ENCODE measurements at regions not wholly inside any gene's neighbourhood (a gene's known extent, or its start where the extent isn't known, plus 50 kb on each side); places are given as distances from the start of the nearest gene placed in this dataset.
A peak's percentile ranks its signal among the peaks of the same experiment; 100 is the strongest.
"Not testable (repeated sequence)": the region's sequence is repeated elsewhere in the genome, so short reads cannot be mapped to it uniquely, and the experiment has no call there.

DNA sequence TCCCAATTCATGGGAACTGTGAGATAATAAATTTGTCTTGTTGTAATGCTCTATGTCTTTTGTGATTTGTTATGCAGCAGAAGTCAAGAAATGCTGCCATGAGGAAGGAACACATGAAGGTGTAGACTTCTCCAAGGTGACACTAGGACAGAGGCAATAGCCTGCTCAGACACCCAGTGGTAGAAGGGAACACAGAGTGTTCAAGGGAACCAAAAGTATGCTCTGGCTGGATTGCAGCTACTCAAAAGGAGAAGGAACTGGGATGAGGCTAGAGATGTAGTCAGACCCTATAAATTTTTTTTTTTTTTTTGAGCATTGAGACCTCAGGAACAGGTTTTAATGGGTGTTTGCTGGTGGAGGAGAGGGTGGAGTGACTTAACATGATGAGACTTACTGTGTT, 232.5 kb downstream of the PARP8 start:
- no peak for DNase-seq (ENCODE audit: low spot score)

DNA sequence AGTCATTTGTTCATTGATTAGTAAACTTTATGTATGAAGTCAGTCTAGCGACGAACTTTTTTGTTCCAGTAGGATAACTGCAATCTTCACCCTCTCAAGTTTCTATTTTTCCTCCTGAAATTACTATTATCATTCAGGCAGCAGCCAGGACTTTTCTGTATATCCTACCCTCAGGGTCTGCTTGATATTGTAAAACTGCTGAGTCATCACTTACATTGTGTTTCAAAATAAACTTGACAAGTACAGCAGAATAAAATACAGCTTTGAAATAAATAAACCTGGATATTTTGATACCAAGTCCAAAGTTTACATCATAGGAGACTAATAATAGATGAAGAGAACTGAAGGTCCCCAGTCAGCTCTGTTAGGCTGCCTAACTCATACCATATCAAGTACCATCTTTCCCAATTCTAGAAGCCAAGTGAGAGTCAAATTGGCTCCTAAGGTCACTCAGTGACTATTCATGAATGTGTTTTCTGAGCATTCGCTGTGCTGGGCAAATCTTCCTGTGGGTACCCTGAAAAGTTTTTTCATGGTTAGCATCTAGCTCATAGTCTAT, 234.6 kb downstream of the PARP8 start:
- DNase-seq (ENCODE audit: low spot score) = no peak

DNA sequence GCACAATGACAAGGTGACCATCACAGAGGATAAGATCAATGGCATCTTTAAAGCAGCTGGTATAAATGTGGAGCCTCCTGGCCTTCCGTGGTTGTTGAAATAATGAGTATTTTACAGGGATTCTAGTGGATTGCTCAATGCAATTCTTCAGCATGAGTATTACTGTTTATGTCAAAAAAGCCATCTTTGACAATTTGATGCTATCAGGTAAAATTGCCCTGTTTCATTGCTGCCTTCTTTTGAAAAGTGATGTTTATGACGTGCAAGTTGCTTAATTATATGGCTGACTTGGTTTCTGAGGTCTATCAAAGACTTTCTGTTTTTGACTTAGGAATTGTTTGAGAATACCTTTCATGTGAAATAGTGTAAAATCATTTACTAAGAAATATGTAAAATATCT, 237.2 kb downstream of the PARP8 start:
- DNase-seq (ENCODE audit: low spot score) = no peak

DNA sequence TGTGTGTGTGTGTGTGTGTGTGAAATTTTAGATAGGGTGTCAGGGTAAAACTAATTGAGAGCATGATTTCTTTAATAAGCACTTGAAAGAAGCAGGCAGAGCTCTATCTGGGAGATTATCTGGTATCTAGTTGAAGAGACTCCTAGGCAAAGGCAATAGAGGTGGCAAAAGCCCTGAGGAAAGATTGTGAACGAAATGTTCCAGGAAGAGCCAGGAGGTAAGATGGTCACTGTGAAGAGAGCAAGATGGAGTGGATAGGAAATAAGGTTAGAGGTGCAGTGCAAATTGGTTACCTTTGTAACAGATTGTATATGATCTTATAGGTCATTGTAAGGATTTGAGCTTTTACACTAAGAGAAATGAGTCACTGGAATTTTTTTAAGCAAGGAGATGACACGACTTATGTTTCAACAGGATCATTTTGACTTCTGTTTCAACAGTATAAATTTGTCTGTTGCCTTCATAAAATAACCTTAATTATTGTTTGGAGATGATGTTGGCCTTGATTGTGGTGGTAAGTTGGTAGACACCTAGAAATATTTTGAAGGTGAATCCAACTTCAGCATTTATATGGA, 239.6 kb downstream of the PARP8 start:
- DNase-seq (ENCODE audit: low spot score) = no peak

DNA sequence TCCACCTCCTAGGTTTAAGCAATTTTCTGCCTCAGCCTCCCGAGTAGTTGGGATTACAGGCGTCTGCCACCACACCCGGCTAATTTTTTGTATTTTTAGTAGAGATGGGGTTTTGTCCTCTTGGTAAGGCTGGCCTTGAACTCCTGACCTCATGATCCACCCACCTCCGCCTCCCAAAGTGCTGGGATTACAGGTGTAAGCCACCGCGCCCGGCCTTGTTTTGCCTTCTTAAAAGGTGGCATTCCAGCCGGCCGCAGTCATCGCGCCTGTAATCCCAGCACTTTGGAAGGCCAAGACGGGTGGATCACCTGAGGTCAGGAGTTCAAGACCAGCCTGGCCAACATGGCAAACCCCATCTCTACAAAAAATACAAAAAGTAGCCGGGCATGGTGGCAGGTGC, 253.7 kb downstream of the PARP8 start:
- not testable (repeated sequence) for DNase-seq (ENCODE audit: low spot score)

DNA sequence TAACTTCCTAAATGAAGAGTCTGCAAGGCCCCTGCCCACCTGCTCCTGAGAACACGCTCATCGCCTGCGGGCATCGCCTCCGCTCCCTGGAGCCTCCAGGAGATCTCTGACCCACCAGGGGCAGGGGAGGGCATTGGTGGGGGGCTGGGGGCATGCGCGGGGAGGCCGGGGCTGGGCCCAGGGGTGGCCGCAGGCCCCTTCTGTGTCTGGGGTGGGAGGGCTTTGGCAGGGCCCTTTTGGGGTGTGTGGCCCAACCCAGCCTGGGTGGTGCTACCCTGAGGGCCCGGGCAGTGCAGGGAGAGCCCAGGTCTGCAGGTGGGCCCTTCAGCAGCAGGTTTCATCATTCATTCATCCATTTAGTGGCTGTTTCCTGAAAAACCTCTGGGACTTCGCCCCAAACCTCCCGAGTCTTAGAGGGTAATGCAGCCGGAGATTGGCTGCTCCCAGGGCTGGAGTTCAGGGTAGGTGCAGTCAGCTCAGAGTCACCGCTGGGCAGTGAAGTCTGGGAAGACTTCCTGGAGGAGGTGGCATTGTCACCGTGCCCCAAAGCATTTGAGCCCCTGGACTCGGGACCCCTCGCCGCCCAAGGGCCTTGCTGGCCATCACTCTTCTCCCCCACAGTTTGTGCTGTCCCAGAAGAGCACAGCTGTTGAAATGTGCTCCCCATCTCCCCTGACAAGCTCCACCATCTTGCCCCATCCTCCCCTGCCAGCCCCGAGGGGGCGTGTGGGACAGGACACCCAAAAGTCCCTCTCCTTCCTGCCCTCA, 255.1 kb downstream of the PARP8 start:
- DNase-seq (ENCODE audit: low spot score) = no peak

DNA sequence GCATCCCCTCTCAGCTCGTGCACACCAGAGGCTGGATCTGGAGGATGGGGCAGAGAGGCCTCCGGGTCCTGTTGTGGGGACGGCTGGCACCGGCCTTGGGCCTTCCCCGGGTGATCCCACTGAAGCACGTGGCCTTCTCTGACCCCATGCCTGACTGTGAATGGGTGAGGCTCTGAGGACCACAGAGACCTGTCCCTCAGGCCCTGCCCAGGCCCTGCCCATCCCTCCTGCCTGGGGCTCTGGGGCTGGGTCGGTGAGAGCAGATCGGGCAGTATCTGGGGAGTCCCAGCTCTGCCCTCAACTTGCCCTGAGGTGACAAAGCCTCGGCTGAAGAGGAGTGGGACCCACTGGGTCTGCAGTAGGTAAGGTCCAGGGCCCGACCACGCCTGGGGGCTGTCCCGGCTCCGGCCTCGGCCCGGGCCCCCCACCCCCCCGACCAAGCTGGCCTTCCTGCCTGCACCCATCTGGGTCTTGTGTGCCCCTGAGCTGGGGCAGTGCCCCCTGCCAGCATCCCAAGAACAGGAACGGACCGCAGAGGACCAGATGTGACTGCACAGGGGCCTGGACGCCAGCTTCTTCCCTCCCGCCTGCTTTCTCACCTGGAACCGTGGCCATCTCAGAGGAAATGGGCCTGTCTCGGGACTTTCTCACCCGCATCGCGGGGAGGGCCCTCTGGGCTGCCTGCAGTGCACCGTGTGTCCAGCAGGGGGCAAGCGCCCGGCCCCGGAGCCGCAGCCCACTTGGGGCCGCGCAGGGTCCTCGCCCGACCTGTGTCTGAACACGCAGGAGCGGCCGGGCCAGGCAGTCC, 255.9 kb downstream of the PARP8 start:
- DNase-seq (ENCODE audit: low spot score) = peak; percentile 46

DNA sequence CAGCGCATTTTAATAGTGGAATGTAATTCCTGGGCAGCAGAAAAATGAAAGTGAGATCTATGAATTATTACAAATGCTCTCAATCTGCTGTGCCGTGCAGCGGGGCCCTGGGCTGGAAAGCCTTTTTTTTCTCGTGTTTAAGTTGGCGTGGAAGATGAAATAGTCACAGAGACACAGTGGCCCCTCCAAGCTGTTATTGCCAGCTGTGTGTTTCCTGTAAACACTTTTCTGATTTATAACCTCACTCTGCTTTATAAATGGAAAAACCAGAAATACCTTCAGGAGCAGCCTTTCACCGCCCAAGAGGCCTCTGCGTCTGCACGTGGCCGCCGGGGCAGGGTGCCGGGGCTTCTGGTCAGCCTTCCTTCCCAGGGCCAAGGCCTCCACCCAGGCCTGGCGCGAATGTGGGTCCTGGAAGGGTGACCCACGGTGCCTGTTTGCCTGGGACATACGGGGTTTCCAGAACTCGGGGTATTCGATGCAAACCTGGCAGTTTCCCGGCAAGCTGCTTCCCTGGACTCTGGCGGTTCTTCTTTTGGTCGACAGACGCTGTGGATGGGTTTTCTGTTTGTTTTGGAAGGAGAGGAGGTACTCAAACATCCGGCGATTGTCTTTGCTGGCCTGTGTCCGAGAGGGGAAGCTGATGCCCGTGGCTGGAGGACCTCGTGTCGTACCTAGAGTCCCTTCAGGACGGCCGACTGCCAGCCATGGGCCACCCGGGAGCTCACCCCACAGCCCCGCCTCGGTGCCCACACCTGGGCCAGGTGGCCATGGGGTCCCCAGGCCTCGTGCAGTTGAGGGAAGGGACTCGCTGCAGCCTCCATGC, 256.7 kb downstream of the PARP8 start:
- DNase-seq (ENCODE audit: low spot score) = no peak

DNA sequence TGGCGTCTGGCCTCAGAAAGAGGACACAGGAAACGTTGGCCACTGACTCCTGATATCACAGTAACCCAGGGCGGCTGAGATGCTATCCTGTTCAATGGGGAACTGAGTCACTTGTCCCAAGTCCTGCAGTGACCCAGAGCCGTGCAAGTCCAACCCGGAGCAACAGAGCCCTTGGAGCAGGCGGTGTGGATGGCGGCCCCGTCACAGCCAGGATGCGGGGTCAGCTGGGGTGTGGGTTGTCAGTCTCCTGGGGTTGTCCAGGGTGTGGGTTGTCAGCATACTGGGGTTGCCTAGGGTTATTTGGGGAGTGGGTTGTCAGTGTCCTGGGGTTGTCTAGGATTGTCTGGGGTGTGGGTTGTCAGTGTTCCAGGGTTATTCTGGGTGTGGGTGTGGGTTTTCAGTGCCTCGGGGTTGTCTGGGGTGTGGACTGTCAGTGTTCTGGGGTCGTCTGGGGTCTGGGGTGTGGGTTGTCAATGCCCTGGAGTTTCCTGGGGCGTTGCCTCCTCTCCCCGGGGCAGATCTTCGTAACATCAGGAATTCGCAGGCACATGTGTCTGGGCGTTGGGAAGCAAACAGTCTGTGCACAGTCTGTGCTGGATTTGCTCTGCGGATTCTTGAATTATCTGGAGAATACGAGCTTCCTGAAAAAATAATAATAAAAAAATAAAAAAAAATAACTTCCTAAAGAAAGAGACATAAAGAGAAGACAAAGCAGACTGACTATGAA, 257.5 kb downstream of the PARP8 start:
- DNase-seq (ENCODE audit: low spot score) = no peak

DNA sequence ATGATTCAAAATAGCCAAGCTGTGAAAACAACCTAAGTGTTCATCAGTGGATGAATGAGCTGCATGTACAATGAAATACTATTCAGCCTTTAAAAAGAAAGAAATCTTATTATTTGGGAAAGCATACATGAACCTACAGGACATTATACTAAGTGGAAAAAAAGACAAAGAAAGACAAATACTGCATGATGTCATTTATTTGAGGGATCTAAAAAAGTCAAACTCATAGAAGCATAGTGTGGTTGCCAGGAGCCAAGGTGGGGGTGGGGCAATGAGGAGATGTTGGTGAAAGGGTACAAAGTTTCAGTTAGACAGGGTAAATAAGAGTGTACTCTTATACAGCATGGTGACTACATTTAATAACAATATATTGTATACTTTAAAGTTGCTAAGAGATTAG, 261.5 kb downstream of the PARP8 start:
- no peak for DNase-seq (ENCODE audit: low spot score)

DNA sequence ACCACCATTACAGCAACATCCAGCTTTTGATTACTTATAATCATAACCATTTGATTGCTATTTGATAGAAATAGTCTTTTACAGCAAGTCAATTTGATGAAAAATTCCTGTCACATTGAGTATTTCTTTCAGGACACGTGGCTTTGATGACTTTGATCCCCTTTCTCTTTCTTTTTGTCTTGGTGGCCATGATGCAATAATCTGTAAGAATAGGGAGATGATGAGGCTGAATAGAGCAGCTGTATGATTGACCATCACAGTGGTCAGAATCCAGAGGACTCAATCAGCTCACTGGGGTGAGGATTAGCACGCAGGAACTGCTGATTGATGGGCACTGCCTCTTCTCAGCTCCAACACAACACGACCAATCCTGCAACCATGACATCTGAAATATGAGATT, 262.7 kb downstream of the PARP8 start:
- no peak for DNase-seq (ENCODE audit: low spot score)

DNA sequence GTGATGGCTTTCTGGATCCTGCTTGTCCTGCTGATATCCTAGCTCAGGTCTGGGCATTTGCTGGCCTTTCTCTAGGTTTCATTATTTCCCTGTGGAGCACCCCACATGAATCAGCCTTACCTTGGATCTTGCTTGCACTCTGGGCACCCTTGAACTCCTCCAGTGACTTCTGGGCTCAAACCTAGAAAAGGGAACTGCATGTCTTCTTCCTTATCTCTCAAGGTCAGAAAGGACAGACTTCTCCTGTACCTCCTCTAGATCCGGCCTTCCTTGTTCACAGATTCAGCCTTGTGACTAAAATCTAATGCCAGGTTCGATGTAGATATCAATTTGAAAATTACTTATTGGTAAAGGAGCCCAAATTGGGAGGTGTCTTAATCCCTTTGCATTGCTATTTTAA, 267.9 kb downstream of the PARP8 start:
- no peak for DNase-seq (ENCODE audit: low spot score)

DNA sequence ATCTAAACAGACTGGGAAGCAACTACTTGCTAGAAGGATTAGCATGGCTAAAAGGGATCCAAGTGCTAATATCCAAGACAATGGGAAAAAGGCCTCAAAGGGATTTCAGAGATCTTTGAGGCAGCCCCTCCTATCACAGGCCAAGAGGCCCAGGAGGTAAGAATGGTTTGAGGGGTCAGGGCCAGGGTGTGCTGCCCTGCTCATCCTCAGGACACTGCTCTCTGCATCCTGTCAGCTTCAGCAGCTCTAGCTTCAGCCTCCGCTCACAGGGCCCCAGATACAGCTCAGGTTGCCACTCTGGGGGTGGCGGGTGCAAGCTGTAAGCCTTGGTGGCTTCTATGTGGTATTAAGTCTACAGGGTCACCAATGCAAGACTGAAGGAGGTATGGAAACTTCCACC, 278.7 kb downstream of the PARP8 start:
- DNase-seq (ENCODE audit: low spot score) = no peak

DNA sequence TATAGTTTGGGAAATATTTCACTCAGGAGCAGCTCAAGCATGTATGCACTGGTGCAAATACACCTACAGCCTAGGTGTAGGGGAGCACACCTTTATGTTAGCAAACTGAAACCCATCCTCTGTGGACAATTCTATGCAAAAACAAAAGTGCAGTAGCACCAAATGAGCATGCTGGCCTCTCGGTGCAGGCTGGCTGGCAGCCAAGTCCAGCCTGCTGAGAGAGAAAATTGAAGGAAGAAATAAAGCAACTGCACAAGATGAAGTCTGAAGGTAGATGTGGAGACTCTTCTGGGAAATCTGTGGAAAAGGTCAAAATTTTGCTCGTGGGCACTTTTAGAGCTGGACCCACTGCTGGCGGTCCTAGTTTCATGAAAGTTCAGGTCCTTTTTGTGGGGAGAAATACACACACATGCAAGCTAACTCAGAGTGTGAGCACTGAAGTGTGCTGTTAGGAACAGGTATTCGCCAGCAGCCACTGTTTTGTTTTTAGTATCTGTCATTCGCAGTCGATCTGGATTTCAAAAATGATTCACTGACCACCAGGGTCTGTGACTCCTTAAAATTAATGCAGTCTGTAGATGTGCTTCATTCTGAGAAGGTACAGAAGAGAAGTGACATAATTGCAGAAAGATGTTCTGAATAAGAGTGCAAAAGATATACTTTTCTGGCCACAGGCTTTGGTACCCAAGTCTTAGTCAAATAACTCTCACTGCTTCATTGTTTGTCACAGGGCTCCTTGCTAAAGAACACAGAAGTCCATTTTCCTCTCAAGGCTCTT, 281.7 kb downstream of the PARP8 start:
- DNase-seq (ENCODE audit: low spot score) = no peak

DNA sequence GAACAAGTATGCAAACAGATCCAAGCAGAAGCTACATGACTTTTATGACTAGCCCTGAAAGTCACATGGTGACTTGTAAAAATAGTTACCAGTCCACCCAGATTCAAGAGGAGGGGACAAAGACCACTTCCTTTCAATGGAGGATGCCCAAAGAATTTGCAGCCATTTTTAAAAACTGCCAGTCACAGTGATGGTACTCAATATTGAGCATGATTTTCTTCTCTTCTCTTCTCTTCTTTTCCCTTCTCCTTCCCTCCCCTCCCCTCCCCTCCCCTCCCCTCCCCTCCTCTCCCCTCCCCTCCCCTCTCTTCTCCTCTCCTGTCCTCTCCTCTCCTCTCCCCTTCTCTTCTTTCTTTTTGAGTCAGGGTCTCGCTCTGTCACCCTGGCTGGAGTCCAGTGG, 286.9 kb downstream of the PARP8 start:
- DNase-seq (ENCODE audit: low spot score) = no peak

DNA sequence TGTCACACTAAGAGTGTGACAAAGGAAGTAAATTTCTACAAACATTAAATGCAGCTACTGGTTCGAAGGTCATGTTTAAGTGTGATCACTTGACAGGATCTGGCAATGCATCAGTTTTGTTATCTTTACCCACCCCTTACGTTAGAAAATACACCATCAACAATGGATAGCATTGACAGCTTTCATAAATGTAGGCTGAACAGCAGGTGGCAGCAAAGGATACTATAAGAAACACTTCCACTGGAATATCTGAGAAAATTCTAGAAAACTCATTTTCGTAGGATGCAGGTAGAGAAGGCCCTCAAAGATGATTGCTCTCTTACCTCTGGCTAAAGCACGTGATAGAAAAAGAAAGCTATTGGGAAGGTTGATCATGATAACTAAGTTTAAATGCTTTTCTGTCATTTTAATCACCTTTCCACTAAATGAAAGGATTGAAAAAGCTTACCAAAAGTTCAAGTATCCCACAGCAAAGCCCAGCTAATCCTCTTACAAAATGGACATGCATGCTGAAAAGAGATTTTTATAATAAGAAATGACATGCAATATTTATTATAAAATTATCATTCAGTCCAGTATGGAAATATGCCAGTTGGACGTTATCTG, 292.5 kb downstream of the PARP8 start:
- DNase-seq (ENCODE audit: low spot score) = peak; percentile 27

DNA sequence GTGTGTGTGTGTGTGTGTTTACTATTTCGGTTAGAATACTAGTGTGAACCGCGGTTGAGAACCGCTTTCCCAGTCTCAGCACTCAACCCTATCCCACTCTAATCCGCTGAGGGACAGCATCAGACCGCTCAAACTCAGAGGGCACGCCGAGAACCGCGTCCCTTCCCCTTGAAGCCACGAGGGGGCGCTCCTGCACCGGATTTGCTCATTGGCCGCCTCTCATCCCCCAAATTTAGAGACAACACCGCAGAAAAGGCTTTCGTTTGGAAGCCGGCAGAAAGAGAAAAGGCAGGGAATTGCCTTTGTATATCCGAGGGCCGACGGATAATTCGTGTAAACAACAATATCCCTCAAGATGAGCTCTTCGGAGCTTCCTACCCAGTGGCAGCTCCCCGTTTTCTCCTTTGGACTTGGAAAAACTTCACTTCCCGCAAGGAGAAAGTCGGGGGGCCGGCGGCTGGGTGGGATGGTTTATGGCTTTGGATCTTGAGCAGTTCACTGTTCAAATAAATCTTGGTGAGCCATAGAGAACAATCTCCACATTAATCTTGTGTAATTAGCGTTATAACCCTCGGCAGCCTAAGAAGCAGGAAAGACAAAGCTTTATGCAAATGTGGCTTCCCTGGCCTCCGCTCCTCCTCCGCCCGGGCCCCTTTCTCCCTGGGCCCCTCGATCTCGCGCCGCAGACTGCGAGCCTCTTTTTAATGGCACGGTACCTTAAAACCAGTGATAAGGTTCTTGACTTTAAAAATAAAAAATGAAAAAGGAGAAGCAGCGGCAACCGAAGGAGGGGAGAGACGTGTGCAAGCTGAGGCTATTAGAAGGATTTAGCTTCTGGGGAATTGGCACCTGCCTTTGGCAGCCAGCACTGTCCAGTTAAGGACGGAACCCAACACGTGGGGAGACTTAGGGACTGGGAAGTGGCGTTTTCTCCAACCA, 296.8 kb downstream of the PARP8 start:
- DNase-seq (ENCODE audit: low spot score) = peak; percentile 90

DNA sequence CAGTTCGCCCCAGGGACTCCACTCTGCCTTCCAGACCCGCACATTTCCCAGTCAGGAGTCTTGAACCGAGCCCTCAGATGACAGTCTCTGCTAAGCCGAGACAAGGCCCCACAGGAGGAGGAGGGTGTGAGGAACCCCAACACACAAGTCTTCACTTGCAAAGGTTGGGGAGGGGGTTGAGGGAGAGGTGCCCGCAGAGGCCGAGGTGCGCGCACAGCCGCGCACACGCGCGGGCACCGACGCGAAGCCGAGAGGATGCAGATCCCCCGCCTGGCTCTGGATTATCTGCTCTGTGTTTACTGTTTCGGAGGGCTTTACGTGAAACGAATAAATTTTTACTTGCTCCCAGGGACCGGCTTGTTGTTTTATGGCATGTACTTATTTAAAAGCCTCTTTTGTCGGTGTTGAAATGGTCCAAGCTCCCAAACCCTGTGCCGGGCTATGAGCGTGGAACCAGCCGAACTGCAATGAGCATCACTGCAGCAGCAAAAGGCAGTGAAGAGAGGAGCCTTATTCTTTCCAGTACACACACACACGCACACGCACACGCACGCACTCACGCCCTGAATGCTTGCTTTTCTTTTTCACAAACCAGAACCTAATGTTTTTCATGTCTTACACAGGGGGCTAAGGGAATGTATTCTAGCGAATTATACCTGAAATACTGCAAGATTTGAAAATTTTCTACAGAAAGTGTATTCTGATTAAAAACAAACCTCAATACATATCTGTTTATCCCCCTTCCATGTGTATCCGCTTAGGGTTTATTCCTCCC, 297.7 kb downstream of the PARP8 start:
- peak; percentile 9 for DNase-seq (ENCODE audit: low spot score)

All from AG20443 (cell line).